Mesenchymal stem cell (in vitro differentiated cells and primary cell): ENCODE measurements at regions not wholly inside any gene's neighbourhood (a gene's known extent, or its start where the extent isn't known, plus 50 kb on each side); places are given as distances from the start of the nearest gene placed in this dataset.

Experiments used
- DNase-seq: peaks from one replicate; pipeline ENCODE4 v3.0.0-alpha.2; 2013
- H2AFZ ChIP-seq: one replicate; pipeline ENCODE4 v1.6.1; 2013; ENCODE audit warnings: low read depth, mild to moderate bottlenecking, control low read depth, inconsistent platforms, low read length, moderate library complexity
- H2AK5ac ChIP-seq: 2 replicates; pipeline ENCODE4 v1.6.1; 2013; ENCODE audit warnings: low read length, moderate library complexity, mild to moderate bottlenecking, inconsistent platforms; ENCODE audit not compliant: severe bottlenecking
- H2BK120ac ChIP-seq: one replicate; pipeline ENCODE4 v1.6.1; 2013; ENCODE audit warnings: low read depth, mild to moderate bottlenecking, inconsistent platforms, low read length, moderate library complexity
- H2BK12ac ChIP-seq, 2 experiments: one replicate each; pipeline ENCODE4 v1.6.1; 2013; ENCODE audit warnings: inconsistent platforms in 2 of 2, low read length in 2 of 2, mild to moderate bottlenecking in 2 of 2, moderate library complexity in 2 of 2, control low read depth in 1 of 2
- H2BK15ac ChIP-seq: one replicate; pipeline ENCODE4 v1.6.1; 2013; ENCODE audit warnings: mild to moderate bottlenecking, low read depth, inconsistent platforms; ENCODE audit not compliant: poor library complexity, severe bottlenecking
- H2BK5ac ChIP-seq: 2 replicates; pipeline ENCODE4 v1.6.1; 2013; ENCODE audit warnings: low read depth, mild to moderate bottlenecking, low read length, control low read depth, inconsistent platforms; ENCODE audit not compliant: poor library complexity, severe bottlenecking
- H3K14ac ChIP-seq, 2 experiments: one replicate each; pipeline ENCODE4 v1.6.1; 2013; ENCODE audit warnings: inconsistent platforms in 2 of 2, low read length in 2 of 2, control low read depth in 1 of 2, mild to moderate bottlenecking in 1 of 2, moderate library complexity in 1 of 2
- H3K18ac ChIP-seq, 2 experiments: one replicate each; pipeline ENCODE4 v1.6.1; 2013; ENCODE audit warnings: inconsistent platforms in 2 of 2, low read length in 2 of 2, control low read depth in 1 of 2, low read depth in 1 of 2, mild to moderate bottlenecking in 1 of 2
- H3K23ac ChIP-seq, 2 experiments: one replicate each; pipeline ENCODE4 v1.6.1; 2013; ENCODE audit warnings: inconsistent platforms in 2 of 2, low read length in 2 of 2, mild to moderate bottlenecking in 2 of 2, moderate library complexity in 2 of 2, control low read depth in 1 of 2
- H3K27ac ChIP-seq: 2 replicates; pipeline ENCODE4 v1.5.1; 2013; ENCODE audit warnings: mild to moderate bottlenecking, moderate library complexity, low read length, control low read depth, inconsistent platforms; ENCODE audit not compliant: poor library complexity, severe bottlenecking
- H3K27me3 ChIP-seq, 2 experiments: 2 replicates each; pipeline versions ENCODE4 v1.6.1 to v1.7.0; 2013; ENCODE audit warnings: low read length in 2 of 2, mild to moderate bottlenecking in 2 of 2, moderate library complexity in 2 of 2, control low read depth in 1 of 2, inconsistent platforms in 1 of 2; ENCODE audit not compliant: control insufficient read depth in 1 of 2, insufficient read depth in 1 of 2
- H3K36me3 ChIP-seq, 2 experiments: 2 replicates each; pipeline versions ENCODE4 v1.6.1 to v1.7.0; 2013; ENCODE audit warnings: low read length in 2 of 2, control low read depth in 1 of 2, inconsistent platforms in 1 of 2, low read depth in 1 of 2, mild to moderate bottlenecking in 1 of 2; ENCODE audit not compliant: insufficient read depth in 2 of 2, control insufficient read depth in 1 of 2
- H3K4ac ChIP-seq, 2 experiments: one replicate each; pipeline ENCODE4 v1.6.1; 2013; ENCODE audit warnings: inconsistent platforms in 2 of 2, low read length in 2 of 2, mild to moderate bottlenecking in 2 of 2, moderate library complexity in 2 of 2, control low read depth in 1 of 2, low read depth in 1 of 2
- H3K4me1 ChIP-seq: 2 replicates; pipeline ENCODE4 v1.6.1; 2013; ENCODE audit warnings: low read depth, low read length, control low read depth; ENCODE audit not compliant: control insufficient read depth, insufficient read depth
- H3K4me2 ChIP-seq: 2 replicates; pipeline ENCODE4 v1.6.1; 2013; ENCODE audit warnings: low read length, mild to moderate bottlenecking, inconsistent platforms; ENCODE audit not compliant: poor library complexity, severe bottlenecking
- H3K4me3 ChIP-seq, 2 experiments: 2 replicates each; pipeline versions ENCODE4 v1.5.1 to v1.7.0; 2013; ENCODE audit warnings: low read length in 2 of 2, mild to moderate bottlenecking in 2 of 2, control low read depth in 1 of 2, low read depth in 1 of 2; ENCODE audit not compliant: insufficient read depth in 1 of 2
- H3K79me1 ChIP-seq: replicated peaks from 2 replicates; pipeline ENCODE4 v1.6.1; 2013; ENCODE audit warnings: mild to moderate bottlenecking, control low read depth, low read length, inconsistent platforms; ENCODE audit not compliant: poor library complexity, severe bottlenecking
- H3K9ac ChIP-seq: 2 replicates; pipeline ENCODE4 v1.7.0; 2013; ENCODE audit warnings: mild to moderate bottlenecking, low read length, moderate library complexity
- H3K9me3 ChIP-seq: 2 replicates; pipeline ENCODE4 v1.7.0; 2013; ENCODE audit warnings: mild to moderate bottlenecking, low read length; ENCODE audit not compliant: control insufficient read depth
- H4K8ac ChIP-seq: one replicate; pipeline ENCODE4 v1.6.1; 2013; ENCODE audit warnings: inconsistent platforms, mild to moderate bottlenecking, low read length, moderate library complexity
- H4K91ac ChIP-seq: one replicate; pipeline ENCODE4 v1.6.1; 2013; ENCODE audit warnings: mild to moderate bottlenecking, low read length, inconsistent platforms
- WGBS: methylation state at CpG from one replicate; pipeline ENCODE4 v1.1.7; 2013; ENCODE audit warnings: mixed read lengths; 5-methylcytosine and 5-hydroxymethylcytosine counted together

- no peak overlapping the region for H3K14ac ChIP-seq
- no peak overlapping the region for H3K23ac ChIP-seq
- H2BK5ac ChIP-seq, result no peak overlapping the region
- H3K27me3 ChIP-seq, result no peaks in the 10 kb centered on the region
- no peak overlapping the region for H4K91ac ChIP-seq
- no peak overlapping the region for H3K27ac ChIP-seq
- H3K36me3 ChIP-seq, result no peaks in the 10 kb centered on the region
- 100% methylated on average over 1 of the region's 2 CpGs for WGBS
- no peak overlapping the region for H3K4me2 ChIP-seq
- H3K4ac ChIP-seq, result no peak overlapping the region
- H3K9ac ChIP-seq, result no peak overlapping the region
- H2AFZ ChIP-seq, result no peak overlapping the region
- no peak overlapping the region for H3K18ac ChIP-seq
- H2BK120ac ChIP-seq, result no peak overlapping the region
- no peak overlapping the region for H4K8ac ChIP-seq
- no peaks in the 10 kb centered on the region for H3K79me1 ChIP-seq
- H2BK15ac ChIP-seq, result no peak overlapping the region
- no peak overlapping the region for H2BK12ac ChIP-seq
- no peaks in the 10 kb centered on the region for H3K9me3 ChIP-seq
- no peak overlapping the region for H2AK5ac ChIP-seq
- H3K4me1 ChIP-seq, result no peaks in the 10 kb centered on the region
- DNase-seq, result no peak
- H3K4me3 ChIP-seq, result no peak overlapping the region
Measured at GRCh38 chr5:25955337-25955736, 1083.0 kb downstream of the CDH9 start.

DNA sequence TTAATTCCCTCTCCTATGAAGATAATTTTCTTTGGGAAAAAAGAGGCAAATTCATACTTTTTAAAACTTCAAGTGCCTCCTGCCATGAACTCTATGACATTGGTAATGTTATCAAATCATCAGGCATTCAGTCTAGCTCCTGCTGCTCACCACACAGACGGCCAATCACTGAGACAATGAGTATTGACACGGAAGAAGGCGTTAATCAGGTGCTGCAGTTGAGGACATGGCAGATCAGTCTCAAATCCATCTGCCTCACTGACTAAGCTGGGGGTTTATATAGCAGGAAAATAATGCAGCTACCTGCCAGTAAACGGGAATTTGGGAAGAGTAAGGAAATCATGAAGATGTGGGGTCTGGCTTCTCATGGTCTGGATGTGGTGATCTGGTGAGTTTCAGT, 1087.7 kb downstream of the CDH9 start:
- Histone ChIP-seq H3K27me3 (no peaks in the 10 kb centered on the region), H3K79me1 (no peaks in the 10 kb centered on the region), H2AK5ac (no peak overlapping the region), H2BK15ac (no peak overlapping the region), H3K9ac (no peak overlapping the region), H3K4ac (no peak overlapping the region), H2BK5ac (no peak overlapping the region), H3K4me2 (no peak overlapping the region), H4K91ac (no peak overlapping the region), H3K23ac (no peak overlapping the region), H3K36me3 (no peaks in the 10 kb centered on the region), H2BK120ac (no peak overlapping the region), H4K8ac (no peak overlapping the region), H3K9me3 (no peaks in the 10 kb centered on the region), H2AFZ (no peak overlapping the region), H3K4me1 (no peaks in the 10 kb centered on the region), H3K18ac (no peak overlapping the region), H2BK12ac (no peak overlapping the region), H3K4me3 (no peak overlapping the region), H3K14ac (no peak overlapping the region), H3K27ac (no peak overlapping the region)
- WGBS, result 35% methylated on average over 4 of the region's 4 CpGs
- DNase-seq, result no peak

DNA sequence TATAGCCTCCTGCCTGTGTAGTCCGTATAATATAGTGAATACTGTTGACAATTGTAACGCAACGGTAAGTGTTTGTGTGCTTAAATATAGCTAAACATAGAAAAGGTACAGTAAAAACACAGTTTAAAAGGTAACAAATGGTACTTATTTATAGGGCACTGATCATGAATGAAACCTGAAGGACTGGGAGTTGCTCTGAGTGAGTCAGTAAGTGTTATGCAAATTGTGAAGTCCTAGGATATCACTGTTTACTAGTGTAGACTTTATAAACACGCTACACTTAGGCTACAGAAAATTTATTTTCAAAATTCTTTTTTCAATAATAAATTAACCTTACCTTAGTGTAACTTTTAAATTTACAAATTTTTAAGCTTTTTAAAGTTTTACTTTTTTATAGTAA, 1090.1 kb downstream of the CDH9 start:
- Histone ChIP-seq H2AFZ (no peak overlapping the region), H3K9me3 (no peaks in the 10 kb centered on the region), H3K9ac (no peak overlapping the region), H3K4me2 (no peak overlapping the region), H3K14ac (no peak overlapping the region), H3K4ac (no peak overlapping the region), H2BK15ac (no peak overlapping the region), H2AK5ac (no peak overlapping the region), H2BK12ac (no peak overlapping the region), H3K23ac (no peak overlapping the region), H3K4me3 (no peak overlapping the region), H4K91ac (no peak overlapping the region), H3K36me3 (no peaks in the 10 kb centered on the region), H3K4me1 (no peaks in the 10 kb centered on the region), H2BK120ac (no peak overlapping the region), H3K79me1 (no peaks in the 10 kb centered on the region), H3K18ac (no peak overlapping the region), H3K27ac (no peak overlapping the region), H3K27me3 (no peaks in the 10 kb centered on the region), H2BK5ac (no peak overlapping the region), H4K8ac (no peak overlapping the region)
- no peak for DNase-seq
- WGBS, result 100% methylated on average over 2 of the region's 4 CpGs

- Histone ChIP-seq H3K4me2 (no peak overlapping the region), H3K4me3 (no peak overlapping the region), H3K4ac (no peak overlapping the region), H3K36me3 (no peaks in the 10 kb centered on the region), H4K8ac (no peak overlapping the region), H2BK120ac (no peak overlapping the region), H3K18ac (no peak overlapping the region), H3K27ac (no peak overlapping the region), H3K4me1 (no peaks in the 10 kb centered on the region), H3K23ac (no peak overlapping the region), H3K9me3 (no peaks in the 10 kb centered on the region), H3K14ac (no peak overlapping the region), H2BK15ac (no peak overlapping the region), H3K27me3 (no peaks in the 10 kb centered on the region), H2BK5ac (no peak overlapping the region), H2AFZ (no peak overlapping the region), H2BK12ac (no peak overlapping the region), H4K91ac (no peak overlapping the region), H2AK5ac (no peak overlapping the region), H3K9ac (no peak overlapping the region), H3K79me1 (no peaks in the 10 kb centered on the region)
- WGBS, result no CpG with 5 or more reads among the region's 2 CpGs
- DNase-seq, result no peak
Measured at GRCh38 chr5:25944786-25945185, 1093.6 kb downstream of the CDH9 start.
